Smooth muscle cell (in vitro differentiated cells): ENCODE measurements at regions not wholly inside any gene's neighbourhood (a gene's known extent, or its start where the extent isn't known, plus 50 kb on each side); places are given as distances from the start of the nearest gene placed in this dataset.

Experiments used
- DNase-seq: peaks from one replicate; lab custom pipeline; 2025; ENCODE audit not compliant: unreplicated experiment; lab: John Stamatoyannopoulos, UW
- H2AFZ ChIP-seq: fragments of 200-600 bp; sonication (generic); 2 replicates; pipeline ENCODE4 v1.6.0; 2016; ENCODE audit warnings: antibody characterized with exemption, low read depth, mild to moderate bottlenecking
- H3F3A ChIP-seq: fragments of 200-600 bp; sonication (generic); 2 replicates; pipeline ENCODE4 v1.6.0; 2017; ENCODE audit warnings: antibody characterized with exemption, low read depth
- H3K27ac ChIP-seq: fragments of 200-600 bp; sonication (generic); 2 replicates; pipeline ENCODE4 v1.5.1; 2016; ENCODE audit warnings: low read depth, mild to moderate bottlenecking
- H3K27me3 ChIP-seq: fragments of 200-600 bp; sonication (generic); 2 replicates; pipeline ENCODE4 v1.6.1; 2016; ENCODE audit warnings: low read depth, mild to moderate bottlenecking
- H3K36me3 ChIP-seq: fragments of 200-600 bp; sonication (generic); 2 replicates; pipeline ENCODE4 v1.5.1; 2016; ENCODE audit warnings: low read depth
- H3K4me1 ChIP-seq: fragments of 200-600 bp; sonication (generic); 2 replicates; pipeline ENCODE4 v1.5.1; 2016; ENCODE audit warnings: low read depth
- H3K4me2 ChIP-seq: fragments of 200-600 bp; sonication (generic); 2 replicates; pipeline ENCODE4 v1.6.0; 2016; ENCODE audit warnings: mild to moderate bottlenecking
- H3K4me3 ChIP-seq: fragments of 200-600 bp; sonication (generic); 2 replicates; pipeline ENCODE4 v1.5.1; 2016; ENCODE audit warnings: mild to moderate bottlenecking
- H3K79me2 ChIP-seq: fragments of 200-600 bp; sonication (generic); 2 replicates; pipeline ENCODE4 v1.6.0; 2016; ENCODE audit warnings: low read depth, mild to moderate bottlenecking
- H3K9ac ChIP-seq: fragments of 200-600 bp; sonication (generic); 2 replicates; pipeline ENCODE4 v1.6.0; 2016; ENCODE audit warnings: low read depth
- H3K9me3 ChIP-seq: fragments of 200-600 bp; sonication (generic); replicated peaks from 2 replicates; pipeline ENCODE4 v1.5.1; 2016; ENCODE audit warnings: low read depth
- H4K20me1 ChIP-seq: fragments of 200-600 bp; sonication (generic); 2 replicates; pipeline ENCODE4 v1.6.0; 2016; ENCODE audit warnings: low read depth
- WGBS: methylation state at CpG from one replicate; pipeline ENCODE4 v1.1.7; 2016; ENCODE audit warnings: low lambda C conversion rate; 5-methylcytosine and 5-hydroxymethylcytosine counted together
- TF ChIP-seq, protein P1 (sequence below): fragments of 200-600 bp; sonication (generic); IDR thresholded peaks from 2 replicates; pipeline ENCODE4 v1.5.1; 2017; ENCODE audit warnings: borderline replicate concordance, mild to moderate bottlenecking, antibody characterized with exemption; ENCODE audit not compliant: insufficient read depth, poor library complexity, severe bottlenecking

DNA sequence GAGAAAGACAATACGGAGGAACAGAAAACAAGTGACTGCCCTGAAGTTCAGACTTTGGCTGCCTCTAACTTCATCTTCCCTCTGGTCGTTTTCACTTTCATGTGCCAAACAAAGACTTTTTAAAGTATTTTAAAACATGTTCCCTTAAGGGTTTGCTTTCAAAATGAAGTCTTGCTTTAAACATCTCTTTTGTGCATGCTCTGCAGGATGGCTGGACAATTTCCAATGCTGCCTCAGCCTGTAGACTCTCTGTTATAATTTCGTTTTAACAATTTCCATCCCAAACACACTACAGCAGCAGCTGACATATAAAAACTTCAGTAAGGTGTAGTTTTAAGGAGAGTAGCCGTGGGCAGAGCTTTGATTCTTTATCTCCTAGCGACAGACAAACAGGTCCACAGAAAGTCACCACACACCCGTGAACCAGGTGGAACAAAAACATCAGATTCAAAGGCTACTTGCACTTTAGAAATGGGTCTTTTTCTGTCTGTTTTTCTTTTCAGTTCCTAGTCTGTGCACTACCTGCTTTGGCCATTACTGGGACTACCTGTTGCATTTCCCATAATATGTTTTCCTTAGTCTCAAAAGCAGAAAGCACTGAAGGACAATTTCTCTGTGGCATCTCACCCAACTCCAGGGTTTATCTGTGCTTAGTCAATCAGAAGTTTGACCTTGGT lies 308.9 kb downstream of the DTWD2 start:
- H3K79me2 ChIP-seq, result no peaks in the 10 kb centered on the region
- TF ChIP-seq, protein P1, sequence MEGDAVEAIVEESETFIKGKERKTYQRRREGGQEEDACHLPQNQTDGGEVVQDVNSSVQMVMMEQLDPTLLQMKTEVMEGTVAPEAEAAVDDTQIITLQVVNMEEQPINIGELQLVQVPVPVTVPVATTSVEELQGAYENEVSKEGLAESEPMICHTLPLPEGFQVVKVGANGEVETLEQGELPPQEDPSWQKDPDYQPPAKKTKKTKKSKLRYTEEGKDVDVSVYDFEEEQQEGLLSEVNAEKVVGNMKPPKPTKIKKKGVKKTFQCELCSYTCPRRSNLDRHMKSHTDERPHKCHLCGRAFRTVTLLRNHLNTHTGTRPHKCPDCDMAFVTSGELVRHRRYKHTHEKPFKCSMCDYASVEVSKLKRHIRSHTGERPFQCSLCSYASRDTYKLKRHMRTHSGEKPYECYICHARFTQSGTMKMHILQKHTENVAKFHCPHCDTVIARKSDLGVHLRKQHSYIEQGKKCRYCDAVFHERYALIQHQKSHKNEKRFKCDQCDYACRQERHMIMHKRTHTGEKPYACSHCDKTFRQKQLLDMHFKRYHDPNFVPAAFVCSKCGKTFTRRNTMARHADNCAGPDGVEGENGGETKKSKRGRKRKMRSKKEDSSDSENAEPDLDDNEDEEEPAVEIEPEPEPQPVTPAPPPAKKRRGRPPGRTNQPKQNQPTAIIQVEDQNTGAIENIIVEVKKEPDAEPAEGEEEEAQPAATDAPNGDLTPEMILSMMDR, result no peak
- no peak overlapping the region for H3K9ac ChIP-seq
- H3K27ac ChIP-seq, result no peak overlapping the region
- peaks cover 9% of the 10 kb centered on the region for H3K4me1 ChIP-seq
- no peak overlapping the region for H3K4me3 ChIP-seq
- no peak overlapping the region for H3K4me2 ChIP-seq
- no peak overlapping the region for H2AFZ ChIP-seq
- H3K9me3 ChIP-seq, result no peaks in the 10 kb centered on the region
- WGBS, result 83% methylated on average over 6 of the region's 6 CpGs
- no peaks in the 10 kb centered on the region for H4K20me1 ChIP-seq
- no peaks in the 10 kb centered on the region for H3F3A ChIP-seq
- no peak for DNase-seq
- no peaks in the 10 kb centered on the region for H3K27me3 ChIP-seq
- no peaks in the 10 kb centered on the region for H3K36me3 ChIP-seq

DNA sequence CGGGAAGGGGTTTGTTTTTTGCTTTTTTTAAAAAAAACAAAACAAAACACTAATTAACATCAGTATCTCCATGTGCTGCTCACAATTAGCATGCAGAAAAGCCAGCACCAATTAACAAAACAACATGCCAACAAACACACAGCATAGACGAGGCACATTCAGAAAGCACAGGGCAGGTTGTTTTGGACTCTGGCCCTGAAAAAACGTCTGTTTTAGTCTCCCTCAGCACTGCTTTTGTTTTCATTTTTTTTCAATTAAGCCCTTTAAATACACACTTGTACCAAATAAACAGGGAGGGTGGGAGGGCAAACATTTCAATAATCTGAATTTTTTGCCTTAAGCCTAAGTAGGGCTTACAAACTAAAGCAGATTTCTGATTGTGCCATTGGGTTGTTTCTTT lies 309.6 kb downstream of the DTWD2 start:
- H4K20me1 ChIP-seq, result no peaks in the 10 kb centered on the region
- no peaks in the 10 kb centered on the region for H3K36me3 ChIP-seq
- H3K4me2 ChIP-seq, result no peak overlapping the region
- H3K4me3 ChIP-seq, result no peak overlapping the region
- H3K27me3 ChIP-seq, result no peaks in the 10 kb centered on the region
- no peak overlapping the region for H2AFZ ChIP-seq
- H3F3A ChIP-seq, result no peaks in the 10 kb centered on the region
- no peaks in the 10 kb centered on the region for H3K79me2 ChIP-seq
- peaks cover 9% of the 10 kb centered on the region for H3K4me1 ChIP-seq
- DNase-seq, result no peak
- TF ChIP-seq, protein P1, result no peak
- no peaks in the 10 kb centered on the region for H3K9me3 ChIP-seq
- WGBS, result 66% methylated on average over 3 of the region's 3 CpGs
- H3K9ac ChIP-seq, result no peak overlapping the region
- H3K27ac ChIP-seq, result no peak overlapping the region

- Histone ChIP-seq H3K4me1 (peaks cover 9% of the 10 kb centered on the region), H3K9ac (no peak overlapping the region), H4K20me1 (no peaks in the 10 kb centered on the region), H3K4me3 (no peak overlapping the region), H3K27ac (no peak overlapping the region), H3K36me3 (no peaks in the 10 kb centered on the region), H3K79me2 (no peaks in the 10 kb centered on the region), H3K9me3 (no peaks in the 10 kb centered on the region), H2AFZ (no peak overlapping the region), H3K27me3 (no peaks in the 10 kb centered on the region), H3K4me2 (no peak overlapping the region), H3F3A (no peaks in the 10 kb centered on the region)
- WGBS, result 100% methylated on average over 1 of the region's 1 CpG
- TF ChIP-seq, protein P1, result no peak
- DNase-seq, result no peak
These were observed 313.1 kb downstream of the DTWD2 start for GRCh38 chr5:118675247-118675646.

DNA sequence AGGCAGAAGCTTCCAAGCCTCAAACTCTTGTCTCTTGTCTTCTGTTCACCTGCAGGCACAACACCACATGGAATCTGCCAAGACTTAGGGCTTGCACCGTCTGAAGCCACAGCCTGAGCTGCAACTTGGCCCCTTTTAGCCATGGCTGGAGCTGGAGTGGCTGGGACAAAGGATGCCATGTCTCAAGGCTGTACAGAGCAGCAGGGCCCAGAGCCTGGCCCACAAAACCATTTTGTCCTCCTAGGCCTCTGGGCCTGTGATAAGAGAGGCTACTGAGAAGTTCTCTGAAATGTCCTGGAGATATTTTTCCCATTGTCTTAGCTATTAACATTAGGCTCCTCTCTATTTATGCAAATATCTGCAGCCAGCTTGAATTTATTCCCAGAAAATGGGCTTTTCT lies 330.8 kb downstream of the DTWD2 start:
- no peaks in the 10 kb centered on the region for H3F3A ChIP-seq
- WGBS, result 61% methylated on average over 1 of the region's 1 CpG
- TF ChIP-seq, protein P1, result no peak

More for the DNA sequence above, 330.8 kb downstream of the DTWD2 start:
- Histone ChIP-seq H3K27me3 (no peaks in the 10 kb centered on the region), H3K9ac (no peak overlapping the region), H3K9me3 (peaks cover 5% of the 10 kb centered on the region), H2AFZ (no peak overlapping the region), H3K4me3 (no peak overlapping the region), H3K36me3 (no peaks in the 10 kb centered on the region), H3K79me2 (no peaks in the 10 kb centered on the region), H3K27ac (no peak overlapping the region), H3K4me1 (no peaks in the 10 kb centered on the region), H4K20me1 (no peaks in the 10 kb centered on the region), H3K4me2 (no peak overlapping the region)
- no peak for DNase-seq
